SK-N-SH (cell line): ENCODE measurements at regions not wholly inside any gene's neighbourhood (a gene's known extent, or its start where the extent isn't known, plus 50 kb on each side); places are given as distances from the start of the nearest gene placed in this dataset.

Experiments
- CTCF ChIA-PET: fragments of 300-600, 350-600 bp; formaldehyde crosslinking; extraction: SDS; loops from one replicate; lab custom pipeline; 2021; lab: Yijun Ruan, JAX
- POLR2A ChIA-PET: fragments of 350-600 bp; sonication (Branson Sonifier 250); formaldehyde crosslinking; extraction: SDS; loops from one replicate; lab custom pipeline; 2020; ENCODE audit warnings: antibody characterized with exemption, inconsistent platforms; lab: Yijun Ruan, JAX
- DNase-seq: peaks from one replicate; pipeline ENCODE4 v3.0.0; 2012
- H2AFZ ChIP-seq: fragments of 200-600 bp; sonication (generic); 2 replicates; pipeline ENCODE4 v1.8.1; 2016; ENCODE audit warnings: antibody characterized with exemption, mild to moderate bottlenecking, low read depth
- H3F3A ChIP-seq: fragments of 200-600 bp; sonication (generic); replicated peaks from 2 replicates; pipeline ENCODE3; 2016; ENCODE audit warnings: antibody characterized with exemption, mild to moderate bottlenecking; ENCODE audit not compliant: insufficient read depth
- H3K27ac ChIP-seq, 2 experiments: fragments of 200-500 bp in 1 of 2; fragments of 200-600 bp in 1 of 2; sonication (Bioruptor generic) in 1 of 2; sonication (generic), shearing (Covaris generic) in 1 of 2; 2 replicates each; pipeline versions ENCODE4 v1.5.1 to v1.6.1; 2014 to 2016; ENCODE audit warnings: low read depth in 2 of 2, inconsistent platforms in 1 of 2, low read length in 1 of 2, mild to moderate bottlenecking in 1 of 2, mixed read lengths in 1 of 2
- H3K27me3 ChIP-seq: fragments of 200-600 bp; sonication (generic), shearing (Covaris generic); 2 replicates; pipeline ENCODE4 v1.6.1; 2016; ENCODE audit warnings: mixed run types; ENCODE audit not compliant: insufficient read depth
- H3K36me3 ChIP-seq, 2 experiments: fragments of 200-500 bp in 1 of 2; fragments of 200-600 bp in 1 of 2; sonication (Bioruptor generic) in 1 of 2; sonication (generic) in 1 of 2; replicated peaks in 1 of 2; 2 replicates each; pipeline versions ENCODE3 to v1.5.1; 2014 to 2016; ENCODE audit warnings: low read length in 1 of 2, mild to moderate bottlenecking in 1 of 2; ENCODE audit not compliant: insufficient read depth in 2 of 2, control insufficient read depth in 1 of 2
- H3K4me1 ChIP-seq, 2 experiments: fragments of 200-500 bp in 1 of 2; fragments of 200-600 bp in 1 of 2; sonication (Bioruptor generic) in 1 of 2; sonication (generic), shearing (Covaris generic) in 1 of 2; 2 replicates each; pipeline versions ENCODE4 v1.5.1 to v1.6.1; 2014 to 2016; ENCODE audit warnings: low read depth in 1 of 2, low read length in 1 of 2, mixed run types in 1 of 2; ENCODE audit not compliant: insufficient read depth in 2 of 2, control insufficient read depth in 1 of 2
- H3K4me2 ChIP-seq: fragments of 200-600 bp; sonication (generic), shearing (Covaris generic); 2 replicates; pipeline ENCODE4 v1.6.1; 2017; ENCODE audit warnings: mixed run types
- H3K4me3 ChIP-seq, 2 experiments: fragments of 200-500 bp in 1 of 2; fragments of 200-600 bp in 1 of 2; sonication (Bioruptor generic) in 1 of 2; sonication (generic), shearing (Covaris generic) in 1 of 2; 2 replicates each; pipeline versions ENCODE4 v1.5.1 to v1.8.1; 2014 to 2016; ENCODE audit warnings: low read depth in 2 of 2, inconsistent platforms in 1 of 2, low read length in 1 of 2, mild to moderate bottlenecking in 1 of 2, mixed read lengths in 1 of 2, moderate library complexity in 1 of 2
- H3K79me2 ChIP-seq: fragments of 200-600 bp; sonication (generic); 2 replicates; pipeline ENCODE4 v1.8.1; 2017; ENCODE audit warnings: mild to moderate bottlenecking; ENCODE audit not compliant: insufficient read depth
- H3K9ac ChIP-seq: fragments of 200-600 bp; sonication (generic); 2 replicates; pipeline ENCODE4 v1.6.1; 2017; ENCODE audit warnings: mixed run types
- H3K9me2 ChIP-seq: fragments of 200-600 bp; sonication (generic); 2 replicates; pipeline ENCODE4 v1.6.1; 2017; ENCODE audit warnings: mixed run types
- H3K9me3 ChIP-seq: fragments of 200-600 bp; sonication (generic); 2 replicates; pipeline ENCODE4 v1.6.1; 2017; ENCODE audit warnings: mixed run types, mild to moderate bottlenecking, moderate library complexity
- H4K20me1 ChIP-seq: fragments of 200-600 bp; sonication (generic); 2 replicates; pipeline ENCODE4 v1.6.1; 2017; ENCODE audit warnings: mild to moderate bottlenecking, mixed run types; ENCODE audit not compliant: insufficient read depth
- CTCF ChIP-seq: fragments of 200-600 bp; sonication (generic); IDR thresholded peaks from 2 replicates; pipeline ENCODE4 v1.6.1; 2017; ENCODE audit warnings: antibody characterized with exemption, mild to moderate bottlenecking, moderate library complexity
- EP300 ChIP-seq, 2 experiments: IDR thresholded peaks; 2 replicates each; pipeline versions ENCODE4 v1.4.0 to v1.6.1; 2012; ENCODE audit warnings: borderline replicate concordance in 1 of 2, low read depth in 1 of 2, low read length in 1 of 2
- MAX ChIP-seq: IDR thresholded peaks from 2 replicates; pipeline ENCODE4 v1.4.0; 2012; ENCODE audit warnings: low read depth
- NFIC ChIP-seq: IDR thresholded peaks from 2 replicates; pipeline ENCODE4 v1.4.0; 2012; ENCODE audit warnings: borderline replicate concordance
- PBX3 ChIP-seq: IDR thresholded peaks from 2 replicates; pipeline ENCODE4; 2012
- POLR2AphosphoS5 ChIP-seq: IDR thresholded peaks from 2 replicates; pipeline ENCODE4 v1.6.1; 2012; ENCODE audit warnings: low read depth, low read length
- RAD21 ChIP-seq: IDR thresholded peaks from 2 replicates; pipeline ENCODE4 v1.6.1; 2012; ENCODE audit warnings: mild to moderate bottlenecking, low read length
- TAF1 ChIP-seq: IDR thresholded peaks from 2 replicates; pipeline ENCODE4 v1.6.1; 2012; ENCODE audit warnings: low read depth, mild to moderate bottlenecking, low read length, moderate library complexity, borderline replicate concordance
- TEAD4 ChIP-seq: IDR thresholded peaks from 2 replicates; pipeline ENCODE4 v1.4.0; 2012; ENCODE audit warnings: mild to moderate bottlenecking, borderline replicate concordance; ENCODE audit not compliant: insufficient read depth
- USF2 ChIP-seq: fragments of 150-350 bp; IDR thresholded peaks from 2 replicates; pipeline ENCODE4 v1.6.1; 2017; ENCODE audit warnings: antibody characterized with exemption, low read length, low read depth, borderline replicate concordance
- YY1 ChIP-seq: IDR thresholded peaks from 2 replicates; pipeline ENCODE4 v1.4.0; 2012; ENCODE audit warnings: low read depth, mild to moderate bottlenecking
- ZBTB33 ChIP-seq: IDR thresholded peaks from 2 replicates; pipeline ENCODE4 v1.4.0; 2012; ENCODE audit warnings: low read depth, borderline replicate concordance
- WGBS: methylation state at CpG from one replicate; pipeline ENCODE4 v1.1.6; 2017; ENCODE audit warnings: low lambda C conversion rate; 5-methylcytosine and 5-hydroxymethylcytosine counted together

- Histone ChIP-seq H3K4me2 (no peak overlapping the region), H3K9me3 (no peaks in the 10 kb centered on the region), H3F3A (no peaks in the 10 kb centered on the region), H3K27me3 (no peaks in the 10 kb centered on the region), H3K36me3 (no peaks in the 10 kb centered on the region), H2AFZ (no peak overlapping the region)
- CTCF ChIA-PET, result no interaction called here
- WGBS, result 9% methylated on average over 3 of the region's 3 CpGs
- TF ChIP-seq PBX3 (no peak), CTCF (peak; percentile 33; the same call in 1 of the 2 replicates), EP300 (IDR thresholded peaks at IDR 0.05; ENCODE audit: borderline replicate concordance in 1 of 2, low read depth in 1 of 2, low read length in 1 of 2) (no peak)
- TF ChIP-seq, all 33 proteins: peak for 1
- DNase-seq, result no peak
- no peak overlapping the region for H3K9ac ChIP-seq
- H4K20me1 ChIP-seq, result no peaks in the 10 kb centered on the region
- POLR2A ChIA-PET, result no interaction called here
- H3K27ac ChIP-seq, result no peak overlapping the region
- H3K9me2 ChIP-seq, result no peaks in the 10 kb centered on the region
- no peak overlapping the region for H3K4me3 ChIP-seq
- no peaks in the 10 kb centered on the region for H3K79me2 ChIP-seq
- no peaks in the 10 kb centered on the region for H3K4me1 ChIP-seq
These were observed 539.9 kb downstream of the DMRTA1 start for GRCh38 chr9:22986556-22986955.

- TF ChIP-seq POLR2AphosphoS5, result no peak
- no peak for TF ChIP-seq NFIC
- no peak for TF ChIP-seq TEAD4
- no peak for TF ChIP-seq RAD21
- no peak for TF ChIP-seq ZBTB33
- TF ChIP-seq TAF1, result no peak
- no peak for TF ChIP-seq MAX
- TF ChIP-seq YY1, result no peak
- no peak for TF ChIP-seq CTCF
- no peak for TF ChIP-seq USF2
- no peak overlapping the region for H3K27ac ChIP-seq
- H3K9me2 ChIP-seq, result no peaks in the 10 kb centered on the region
- no peaks in the 10 kb centered on the region for H3K9me3 ChIP-seq
- no peaks in the 10 kb centered on the region for H3F3A ChIP-seq
- no peak for DNase-seq
- H3K36me3 ChIP-seq, result no peaks in the 10 kb centered on the region
- ChIA-PET POLR2A (no interaction called here), CTCF (no interaction called here)
- H3K27me3 ChIP-seq, result no peaks in the 10 kb centered on the region
- no peaks in the 10 kb centered on the region for H3K79me2 ChIP-seq
- H3K4me2 ChIP-seq, result no peak overlapping the region
- WGBS, result 9% methylated on average over 4 of the region's 4 CpGs
- no peaks in the 10 kb centered on the region for H3K4me1 ChIP-seq
- H2AFZ ChIP-seq, result no peak overlapping the region
- H4K20me1 ChIP-seq, result no peaks in the 10 kb centered on the region
- H3K4me3 ChIP-seq, result no peak overlapping the region
- H3K9ac ChIP-seq, result no peak overlapping the region
These were observed 543.7 kb downstream of the DMRTA1 start for GRCh38 chr9:22990349-22990748.
